ENCODE measurements at regions not wholly inside any gene's neighbourhood (a gene's known extent, or its start where the extent isn't known, plus 50 kb on each side); places are given as distances from the start of the nearest gene placed in this dataset.
"Not testable (repeated sequence)": the region's sequence is repeated elsewhere in the genome, so short reads cannot be mapped to it uniquely, and the experiment has no call there.

DNA sequence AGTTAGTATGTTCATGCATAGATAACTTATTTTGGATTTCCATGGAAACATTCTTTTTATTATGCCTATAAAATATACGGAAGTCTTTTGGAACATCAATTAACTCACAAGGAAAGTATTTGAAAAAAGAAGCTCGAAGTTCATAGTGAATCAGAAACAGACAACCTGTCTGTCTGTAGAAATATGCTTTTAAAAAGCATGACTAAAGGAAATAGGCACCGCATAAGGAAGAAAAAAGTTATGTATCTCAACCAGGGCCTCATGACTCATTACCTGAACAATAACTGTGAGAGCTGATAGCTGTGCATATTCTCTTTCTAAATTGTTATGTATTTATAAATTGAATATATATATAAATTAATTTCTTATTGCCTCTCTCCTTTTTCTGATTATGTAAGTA is 324.1 kb downstream of the TLL1 start:
- Mint-ChIP-seq H3K9me3 (peaks cover 0 to 12% (median 3%) of the 10 kb centered on the region in 5 donors), H3K27ac (no peak overlapping the region), H3K4me1 (no peaks in the 10 kb centered on the region), H3K27me3 (no peaks in the 10 kb centered on the region), H3K4me3 (no peak overlapping the region), H3K36me3 (no peaks in the 10 kb centered on the region)
- Histone ChIP-seq H3K4me1 (ENCODE audit: insufficient read depth, low read length) (no peaks in the 10 kb centered on the region), H3K36me3 (ENCODE audit: insufficient read depth, low read length) (no peaks in the 10 kb centered on the region), H3K4me3 (ENCODE audit: low read length) (no peak overlapping the region), H3K27ac (ENCODE audit: low read depth, low read length) (no peak overlapping the region), H3K27me3 (ENCODE audit: insufficient read depth, low read length, poor library complexity, severe bottlenecking) (no peaks in the 10 kb centered on the region), H3K9me3 (ENCODE audit: low read length) (no peaks in the 10 kb centered on the region)
- ChIA-PET POLR2A (no interaction called here), CTCF (no interaction called here)
- DNase-seq: no peak

DNA sequence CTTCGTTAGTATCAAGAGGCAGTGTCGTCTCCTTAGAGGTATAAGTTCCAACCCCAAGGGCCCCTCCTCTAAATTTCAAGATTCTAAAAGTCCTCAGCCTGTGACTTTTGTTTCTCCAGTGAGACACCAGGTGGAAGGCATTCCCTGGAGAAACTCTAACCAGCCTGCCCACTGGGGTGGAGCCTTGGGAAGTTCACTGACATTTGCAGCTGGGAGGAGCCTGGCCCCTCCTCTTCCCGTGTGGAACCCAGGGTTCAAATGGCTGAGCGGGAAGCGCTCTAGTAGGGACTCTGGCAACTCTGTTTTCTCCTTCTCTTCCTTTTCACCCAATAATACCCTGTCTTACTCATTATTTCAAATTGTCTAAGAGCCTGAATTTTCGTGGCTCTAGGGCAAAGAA is 325.0 kb downstream of the TLL1 start:
- Mint-ChIP-seq H3K9me3 (peaks cover 0 to 12% (median 3%) of the 10 kb centered on the region in 5 donors), H3K27ac (no peak overlapping the region), H3K27me3 (no peaks in the 10 kb centered on the region), H3K36me3 (no peaks in the 10 kb centered on the region), H3K4me1 (no peaks in the 10 kb centered on the region), H3K4me3 (no peak overlapping the region)
- Histone ChIP-seq H3K27me3 (ENCODE audit: insufficient read depth, low read length, poor library complexity, severe bottlenecking) (no peaks in the 10 kb centered on the region), H3K27ac (ENCODE audit: low read depth, low read length) (no peak overlapping the region), H3K4me3 (ENCODE audit: low read length) (no peak overlapping the region), H3K36me3 (ENCODE audit: insufficient read depth, low read length) (no peaks in the 10 kb centered on the region), H3K9me3 (ENCODE audit: low read length) (no peaks in the 10 kb centered on the region), H3K4me1 (ENCODE audit: insufficient read depth, low read length) (no peaks in the 10 kb centered on the region)
- ChIA-PET POLR2A (no interaction called here), CTCF (no interaction called here)
- no peak for DNase-seq

DNA sequence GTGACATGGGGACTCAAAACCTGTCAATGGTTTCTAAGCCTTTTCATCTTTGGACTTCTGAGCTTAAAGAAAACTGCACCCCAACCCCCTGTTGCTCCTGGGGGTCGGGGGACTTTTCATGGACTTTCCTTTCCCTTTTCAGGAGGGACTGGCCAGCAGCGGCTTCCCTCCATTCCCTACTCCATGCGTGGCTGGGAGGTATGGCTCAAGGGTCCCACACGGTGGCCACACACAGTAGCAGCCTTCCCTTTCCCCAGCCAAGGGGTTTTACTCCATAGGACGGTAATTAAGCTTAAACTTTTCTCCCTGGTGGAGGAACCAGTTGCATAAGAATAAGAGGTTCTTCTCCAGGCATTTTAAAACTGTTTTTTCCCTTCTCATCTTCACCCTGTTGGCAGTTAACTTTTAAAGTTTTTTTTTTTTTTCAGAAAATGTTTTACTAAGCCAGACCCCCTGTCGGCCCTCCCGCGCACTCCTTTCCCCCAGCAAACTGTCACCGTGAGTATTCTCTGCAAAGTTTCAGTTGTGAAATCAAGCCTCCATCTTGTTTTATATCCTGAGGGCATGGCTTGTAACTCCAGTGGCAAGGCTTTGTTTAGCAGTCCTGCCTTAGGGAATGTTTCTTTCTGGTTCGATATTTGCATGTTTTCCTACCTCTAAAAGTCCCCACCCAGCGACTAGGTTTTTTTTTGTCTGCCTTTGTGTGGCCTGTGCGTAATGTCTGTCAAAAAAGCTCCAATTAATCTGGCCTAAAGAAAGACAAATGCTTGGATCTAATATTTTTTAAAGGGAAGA is 325.7 kb downstream of the TLL1 start:
- Mint-ChIP-seq H3K4me3 (no peak overlapping the region), H3K4me1 (no peaks in the 10 kb centered on the region), H3K27me3 (no peaks in the 10 kb centered on the region), H3K36me3 (no peaks in the 10 kb centered on the region), H3K27ac (no peak overlapping the region), H3K9me3 (peaks cover 0 to 12% (median 3%) of the 10 kb centered on the region in 5 donors)
- H3K27ac ChIP-seq (ENCODE audit: low read depth, low read length): no peak overlapping the region
- H3K4me3 ChIP-seq (ENCODE audit: low read length): no peak overlapping the region
- no peaks in the 10 kb centered on the region for H3K4me1 ChIP-seq (ENCODE audit: insufficient read depth, low read length)
- ChIA-PET POLR2A (no interaction called here), CTCF (no interaction called here)
- H3K36me3 ChIP-seq (ENCODE audit: insufficient read depth, low read length): no peaks in the 10 kb centered on the region
- H3K27me3 ChIP-seq (ENCODE audit: insufficient read depth, low read length, poor library complexity, severe bottlenecking): no peaks in the 10 kb centered on the region
- no peaks in the 10 kb centered on the region for H3K9me3 ChIP-seq (ENCODE audit: low read length)
- no peak for DNase-seq

DNA sequence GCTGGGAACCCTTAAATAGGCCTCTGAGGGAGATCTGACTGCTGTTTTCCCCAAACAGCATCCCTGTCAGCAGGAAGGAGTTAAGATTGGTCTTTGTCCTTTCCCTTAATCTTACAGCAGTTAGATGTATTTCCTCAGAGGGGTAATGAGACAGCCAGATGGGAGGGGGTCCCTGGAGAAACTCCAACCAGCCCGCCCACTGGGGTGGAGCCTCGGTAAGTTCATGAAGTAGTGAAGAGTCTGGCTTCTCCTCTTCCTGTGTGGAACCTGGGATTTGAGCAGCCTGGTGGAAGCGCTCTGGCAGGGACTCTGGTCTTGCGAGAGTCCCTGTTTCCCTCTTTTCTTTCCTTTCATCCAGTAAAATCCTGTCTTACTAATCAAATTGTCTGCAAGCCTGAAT is 330.0 kb downstream of the TLL1 start:
- no peaks in the 10 kb centered on the region for H3K4me1 ChIP-seq (ENCODE audit: insufficient read depth, low read length)
- no peaks in the 10 kb centered on the region for H3K27me3 Mint-ChIP-seq
- H3K4me3 Mint-ChIP-seq: no peak overlapping the region
- DNase-seq: no peak
- peaks cover 0 to 7% (median 0%) of the 10 kb centered on the region in 5 donors for H3K9me3 Mint-ChIP-seq
- H3K4me1 Mint-ChIP-seq: no peaks in the 10 kb centered on the region
- POLR2A ChIA-PET: no interaction called here
- H3K27me3 ChIP-seq (ENCODE audit: insufficient read depth, low read length, poor library complexity, severe bottlenecking): no peaks in the 10 kb centered on the region
- no peak overlapping the region for H3K27ac Mint-ChIP-seq
- no peaks in the 10 kb centered on the region for H3K9me3 ChIP-seq (ENCODE audit: low read length)
- H3K36me3 ChIP-seq (ENCODE audit: insufficient read depth, low read length): no peaks in the 10 kb centered on the region
- CTCF ChIA-PET: no interaction called here
- no peak overlapping the region for H3K4me3 ChIP-seq (ENCODE audit: low read length)
- no peak overlapping the region for H3K27ac ChIP-seq (ENCODE audit: low read depth, low read length)
- H3K36me3 Mint-ChIP-seq: no peaks in the 10 kb centered on the region

DNA sequence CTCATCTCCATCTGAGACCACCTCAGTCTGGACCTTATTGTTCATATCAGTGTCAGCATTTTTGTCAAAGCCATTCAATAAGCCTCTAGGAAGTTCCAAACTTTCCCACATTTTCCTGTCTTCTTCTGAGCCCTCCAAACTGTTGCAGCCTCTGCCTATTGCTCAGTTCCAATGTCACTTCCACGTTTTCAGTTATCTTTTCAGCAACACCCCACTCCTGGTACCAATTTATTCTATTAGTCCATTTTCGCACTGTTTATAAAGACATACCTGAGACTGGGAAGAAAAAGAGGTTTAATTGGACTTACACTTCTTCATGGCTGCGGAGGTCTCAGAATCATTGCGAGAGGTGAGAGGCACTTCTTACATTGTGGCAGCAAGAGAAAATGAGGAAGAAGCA is 339.3 kb downstream of the TLL1 start:
- H3K27ac ChIP-seq (ENCODE audit: low read depth, low read length); CTCF ChIA-PET; H3K4me1 ChIP-seq (ENCODE audit: insufficient read depth, low read length); POLR2A ChIA-PET; H3K27me3 ChIP-seq (ENCODE audit: insufficient read depth, low read length, poor library complexity, severe bottlenecking); H3K36me3 Mint-ChIP-seq; H3K36me3 ChIP-seq (ENCODE audit: insufficient read depth, low read length); H3K4me1 Mint-ChIP-seq; H3K4me3 Mint-ChIP-seq; DNase-seq; H3K27me3 Mint-ChIP-seq; H3K9me3 ChIP-seq (ENCODE audit: low read length); H3K27ac Mint-ChIP-seq; H3K4me3 ChIP-seq (ENCODE audit: low read length): not testable (repeated sequence)
- H3K9me3 Mint-ChIP-seq: peaks cover 21 to 33% (median 26%) of the 10 kb centered on the region in 5 donors

DNA sequence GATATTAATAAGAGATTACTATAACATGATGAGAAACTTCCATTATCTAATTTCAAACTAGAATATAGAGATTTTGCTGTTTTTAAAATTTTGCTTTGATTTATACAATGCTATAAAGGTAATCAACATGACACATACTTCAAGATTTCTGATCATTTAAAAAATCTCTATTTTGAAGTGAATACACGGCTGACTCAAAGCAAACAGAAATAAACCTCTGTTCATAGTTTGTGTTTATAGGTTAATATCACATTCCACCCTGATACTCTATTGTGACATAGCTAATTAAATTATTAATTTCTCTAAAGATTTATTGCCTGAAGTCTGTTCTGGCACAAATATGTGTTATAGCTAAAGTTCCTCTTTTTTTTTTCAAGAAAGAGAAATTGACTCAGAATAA is 349.2 kb downstream of the TLL1 start:
- DNase-seq: no peak
- Mint-ChIP-seq H3K27ac (no peak overlapping the region), H3K4me3 (no peak overlapping the region), H3K4me1 (no peaks in the 10 kb centered on the region), H3K27me3 (no peaks in the 10 kb centered on the region), H3K36me3 (no peaks in the 10 kb centered on the region), H3K9me3 (peaks cover 0 to 6% (median 0%) of the 10 kb centered on the region in 5 donors)
- Histone ChIP-seq H3K36me3 (ENCODE audit: insufficient read depth, low read length) (no peaks in the 10 kb centered on the region), H3K4me1 (ENCODE audit: insufficient read depth, low read length) (no peaks in the 10 kb centered on the region), H3K27me3 (ENCODE audit: insufficient read depth, low read length, poor library complexity, severe bottlenecking) (no peaks in the 10 kb centered on the region), H3K9me3 (ENCODE audit: low read length) (no peaks in the 10 kb centered on the region), H3K27ac (ENCODE audit: low read depth, low read length) (no peak overlapping the region), H3K4me3 (ENCODE audit: low read length) (no peak overlapping the region)
- POLR2A ChIA-PET: no interaction called here
- CTCF ChIA-PET: no interaction called here

DNA sequence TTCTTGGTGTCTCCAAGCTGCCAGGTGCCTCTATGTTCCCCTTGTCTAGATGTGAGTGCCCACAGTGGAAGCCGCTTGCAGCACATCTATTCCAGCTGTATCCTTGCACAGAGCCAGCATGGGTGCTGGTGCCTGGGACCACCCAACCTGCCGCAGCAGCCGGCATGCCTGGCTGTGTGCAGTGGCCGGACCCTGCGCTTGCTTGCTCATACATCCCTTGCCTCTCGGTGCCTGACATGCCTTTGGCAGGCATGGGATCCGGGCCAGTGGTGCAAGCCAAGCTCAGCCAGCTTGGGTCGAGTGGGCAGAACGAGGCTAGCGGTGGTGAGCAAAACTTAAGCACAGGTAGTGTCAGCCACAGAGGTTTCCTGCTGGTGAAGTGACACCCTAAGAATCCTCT is 355.1 kb downstream of the TLL1 start:
- no peaks in the 10 kb centered on the region for H3K4me1 ChIP-seq (ENCODE audit: insufficient read depth, low read length)
- no peak overlapping the region for H3K4me3 ChIP-seq (ENCODE audit: low read length)
- ChIA-PET CTCF (no interaction called here), POLR2A (no interaction called here)
- H3K36me3 Mint-ChIP-seq: no peaks in the 10 kb centered on the region
- H3K4me1 Mint-ChIP-seq: no peaks in the 10 kb centered on the region
- peaks cover 0 to 4% (median 2%) of the 10 kb centered on the region in 5 donors for H3K9me3 Mint-ChIP-seq
- H3K27ac ChIP-seq (ENCODE audit: low read depth, low read length): no peak overlapping the region
- no peak overlapping the region for H3K27ac Mint-ChIP-seq
- H3K27me3 Mint-ChIP-seq: no peaks in the 10 kb centered on the region
- DNase-seq: no peak
- no peaks in the 10 kb centered on the region for H3K9me3 ChIP-seq (ENCODE audit: low read length)
- no peak overlapping the region for H3K4me3 Mint-ChIP-seq
- no peaks in the 10 kb centered on the region for H3K27me3 ChIP-seq (ENCODE audit: insufficient read depth, low read length, poor library complexity, severe bottlenecking)
- no peaks in the 10 kb centered on the region for H3K36me3 ChIP-seq (ENCODE audit: insufficient read depth, low read length)

DNA sequence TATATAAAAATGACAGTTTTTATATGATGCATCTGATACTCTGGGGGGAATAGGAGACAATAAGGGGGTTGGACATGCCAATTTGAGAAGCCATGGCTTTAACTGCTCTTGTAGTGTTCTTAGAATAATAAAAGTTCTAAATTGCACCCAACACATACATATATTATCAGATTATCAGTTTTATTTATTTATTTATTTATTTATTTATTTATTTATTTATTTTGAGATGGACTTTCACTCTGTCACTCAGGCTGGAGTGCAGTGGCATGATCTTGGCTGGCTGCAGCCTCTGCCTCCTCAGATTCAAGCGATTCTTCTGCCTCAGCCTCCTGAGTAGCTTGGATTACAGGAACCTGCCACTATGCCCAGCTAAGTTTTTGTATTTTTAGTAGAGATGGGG is 356.8 kb downstream of the TLL1 start:
- H3K27ac Mint-ChIP-seq: no peak overlapping the region
- Histone ChIP-seq H3K9me3 (ENCODE audit: low read length) (no peaks in the 10 kb centered on the region), H3K4me3 (ENCODE audit: low read length) (no peak overlapping the region), H3K27me3 (ENCODE audit: insufficient read depth, low read length, poor library complexity, severe bottlenecking) (no peaks in the 10 kb centered on the region), H3K27ac (ENCODE audit: low read depth, low read length) (no peak overlapping the region), H3K36me3 (ENCODE audit: insufficient read depth, low read length) (no peaks in the 10 kb centered on the region), H3K4me1 (ENCODE audit: insufficient read depth, low read length) (no peaks in the 10 kb centered on the region)
- H3K9me3 Mint-ChIP-seq: peaks cover 1 to 6% (median 2%) of the 10 kb centered on the region in 5 donors
- no peaks in the 10 kb centered on the region for H3K27me3 Mint-ChIP-seq
- H3K36me3 Mint-ChIP-seq: no peaks in the 10 kb centered on the region
- H3K4me3 Mint-ChIP-seq: no peak overlapping the region
- ChIA-PET CTCF (no interaction called here), POLR2A (no interaction called here)
- H3K4me1 Mint-ChIP-seq: no peaks in the 10 kb centered on the region
- DNase-seq: no peak

DNA sequence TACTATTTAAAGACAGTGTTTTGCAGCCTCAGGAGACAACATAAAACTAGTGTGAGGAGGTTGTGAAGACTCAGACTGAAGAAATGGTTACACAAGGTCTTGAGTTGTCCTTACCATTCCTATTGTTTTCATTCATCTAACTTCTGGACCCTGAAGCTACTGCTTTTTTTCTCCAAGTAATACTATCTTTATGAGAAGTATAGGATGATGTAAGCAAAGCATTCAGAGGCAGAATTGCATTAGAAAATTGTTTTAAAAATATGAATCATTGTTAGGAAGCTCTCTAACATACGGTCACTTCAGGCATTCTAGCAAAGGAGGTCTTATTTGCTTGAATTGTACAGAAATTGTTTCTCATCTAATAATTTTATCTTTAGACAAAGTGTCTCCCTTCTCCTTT is 357.8 kb downstream of the TLL1 start:
- no peak for DNase-seq
- H3K4me3 ChIP-seq (ENCODE audit: low read length): no peak overlapping the region
- Mint-ChIP-seq H3K4me3 (no peak overlapping the region), H3K27me3 (no peaks in the 10 kb centered on the region), H3K27ac (no peak overlapping the region), H3K9me3 (peaks cover 1 to 6% (median 2%) of the 10 kb centered on the region in 5 donors), H3K36me3 (no peaks in the 10 kb centered on the region), H3K4me1 (no peaks in the 10 kb centered on the region)
- ChIA-PET CTCF (no interaction called here), POLR2A (no interaction called here)
- no peaks in the 10 kb centered on the region for H3K27me3 ChIP-seq (ENCODE audit: insufficient read depth, low read length, poor library complexity, severe bottlenecking)
- no peaks in the 10 kb centered on the region for H3K36me3 ChIP-seq (ENCODE audit: insufficient read depth, low read length)
- H3K9me3 ChIP-seq (ENCODE audit: low read length): no peaks in the 10 kb centered on the region
- H3K27ac ChIP-seq (ENCODE audit: low read depth, low read length): no peak overlapping the region
- H3K4me1 ChIP-seq (ENCODE audit: insufficient read depth, low read length): no peaks in the 10 kb centered on the region
